ENCODE measurements at regions not wholly inside any gene's neighbourhood (a gene's known extent, or its start where the extent isn't known, plus 50 kb on each side); places are given as distances from the start of the nearest gene placed in this dataset.
"Not testable (repeated sequence)": the region's sequence is repeated elsewhere in the genome, so short reads cannot be mapped to it uniquely, and the experiment has no call there.

DNA sequence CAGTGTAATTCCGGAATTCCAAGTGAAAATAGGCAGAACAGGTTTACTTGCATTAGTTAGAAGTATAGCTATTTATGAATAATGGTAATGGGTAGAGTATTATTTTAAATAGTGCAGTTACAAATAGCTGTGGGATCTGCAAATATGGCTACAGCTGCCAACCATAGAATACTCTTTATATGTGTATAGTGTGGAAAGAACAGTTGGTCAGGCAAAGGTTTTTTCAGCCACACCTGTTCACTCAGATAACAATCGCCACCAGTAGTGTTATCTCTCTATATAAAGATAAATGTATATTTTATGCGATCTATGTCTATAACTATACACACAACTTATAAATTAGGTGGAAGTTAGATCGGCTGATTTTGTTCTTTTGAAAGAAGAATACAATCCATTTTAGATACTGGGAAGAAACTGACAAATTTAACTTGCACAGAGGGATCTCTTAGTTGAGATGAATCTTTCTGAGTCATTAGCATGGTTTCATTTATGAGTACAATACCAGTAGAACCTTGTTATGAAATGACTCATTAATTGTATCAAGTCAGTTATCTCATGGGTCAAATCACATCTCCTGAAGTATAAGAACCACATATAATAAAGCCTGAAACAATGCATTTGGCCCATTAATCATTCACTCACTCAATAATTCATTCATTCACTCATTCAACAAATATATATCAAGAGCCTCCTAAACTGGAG is 100.9 kb upstream of the NR3C2 start:
- no peak for DNase-seq (ENCODE audit: low spot score)

DNA sequence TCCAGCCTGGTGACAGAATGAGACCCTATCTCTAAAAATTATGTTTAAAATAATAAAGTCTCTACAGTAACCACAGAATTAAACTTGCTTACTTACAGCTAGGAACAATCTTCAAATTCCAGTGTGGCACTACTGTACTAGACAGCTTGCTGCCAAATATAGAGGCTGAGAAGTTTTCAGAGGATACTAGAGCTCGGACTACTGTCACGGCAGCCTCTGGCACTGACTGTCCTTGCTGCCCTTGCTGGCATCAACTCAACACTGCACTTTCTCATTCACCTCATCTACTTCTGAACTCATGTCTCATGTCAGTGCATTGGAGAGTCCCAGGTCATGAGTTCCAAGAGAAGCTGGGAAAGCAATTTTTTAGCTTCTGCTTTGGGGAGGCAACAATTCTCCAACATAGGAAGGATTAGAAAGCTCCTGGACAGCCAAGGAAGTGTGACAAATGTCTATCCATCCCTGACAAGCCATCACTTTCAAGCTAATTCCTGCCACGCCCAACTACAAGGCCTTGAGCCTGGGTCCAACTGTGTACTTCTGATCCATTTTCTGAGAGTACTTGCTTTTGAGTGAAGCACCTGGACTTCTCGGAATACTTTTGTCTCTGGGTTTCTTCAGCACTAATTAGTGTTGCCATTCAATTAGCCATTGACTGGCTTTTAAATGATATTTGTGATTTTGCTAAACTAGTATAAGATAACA is 98.6 kb upstream of the NR3C2 start:
- no peak for DNase-seq (ENCODE audit: low spot score)

DNA sequence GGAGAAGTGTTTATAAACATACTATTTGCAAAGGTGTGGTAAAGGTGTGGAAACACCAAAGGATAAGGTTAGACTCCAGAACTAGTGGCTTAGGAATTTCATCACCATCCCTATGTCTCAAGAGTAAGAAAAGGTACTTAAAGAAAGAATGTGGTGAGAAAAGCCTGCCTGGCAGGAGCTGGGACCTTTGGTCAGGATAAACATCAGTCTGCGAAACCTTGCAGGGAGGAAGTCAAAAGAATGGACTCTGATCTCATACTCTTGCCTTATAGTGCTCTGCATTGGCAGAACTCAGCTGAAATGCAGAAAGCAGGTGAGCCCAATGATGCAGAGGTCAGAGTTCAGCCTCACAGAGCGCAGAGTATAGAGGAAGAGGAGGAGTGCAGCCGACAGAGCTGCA is 97.2 kb upstream of the NR3C2 start:
- DNase-seq (ENCODE audit: low spot score), result no peak

DNA sequence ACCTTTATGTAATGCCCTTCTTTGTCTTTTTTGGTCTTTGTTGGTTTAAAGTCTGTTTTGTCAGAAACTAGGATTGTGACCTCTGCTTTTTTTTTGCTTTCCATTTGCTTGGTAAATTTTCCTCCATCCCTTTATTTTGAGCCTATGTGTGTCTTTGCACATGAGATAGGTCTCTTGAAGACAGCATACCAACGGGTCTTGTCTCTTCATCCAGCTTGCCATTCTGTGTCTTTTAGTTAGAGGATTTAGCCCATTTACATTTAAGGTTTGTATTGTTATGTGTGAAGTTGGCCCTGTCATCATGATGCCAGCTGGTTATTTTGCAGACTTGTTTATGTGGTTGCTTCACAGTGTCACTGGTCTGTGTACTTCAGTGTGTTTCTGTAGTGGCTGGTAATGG is 91.6 kb upstream of the NR3C2 start:
- DNase-seq (ENCODE audit: low spot score), result not testable (repeated sequence)

DNA sequence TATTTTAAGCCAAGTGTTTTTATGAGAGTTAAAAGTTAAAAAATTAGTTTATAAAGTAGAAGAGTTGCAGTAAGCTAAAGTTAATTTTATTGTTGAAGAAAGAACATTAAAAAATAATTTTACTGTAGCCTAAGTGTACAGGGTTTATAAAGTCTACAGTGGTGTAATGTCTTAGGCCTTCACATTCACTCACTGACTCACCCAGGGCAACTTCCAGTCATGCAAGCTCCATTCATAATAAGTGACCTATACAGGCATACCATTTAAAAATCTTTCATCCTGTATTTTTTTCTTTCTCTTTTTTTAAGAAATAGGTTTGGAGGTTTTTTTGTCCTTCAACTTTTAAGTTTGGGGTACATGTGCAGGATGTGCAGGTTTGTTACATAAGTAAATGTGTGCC is 87.9 kb upstream of the NR3C2 start:
- no peak for DNase-seq (ENCODE audit: low spot score)

DNA sequence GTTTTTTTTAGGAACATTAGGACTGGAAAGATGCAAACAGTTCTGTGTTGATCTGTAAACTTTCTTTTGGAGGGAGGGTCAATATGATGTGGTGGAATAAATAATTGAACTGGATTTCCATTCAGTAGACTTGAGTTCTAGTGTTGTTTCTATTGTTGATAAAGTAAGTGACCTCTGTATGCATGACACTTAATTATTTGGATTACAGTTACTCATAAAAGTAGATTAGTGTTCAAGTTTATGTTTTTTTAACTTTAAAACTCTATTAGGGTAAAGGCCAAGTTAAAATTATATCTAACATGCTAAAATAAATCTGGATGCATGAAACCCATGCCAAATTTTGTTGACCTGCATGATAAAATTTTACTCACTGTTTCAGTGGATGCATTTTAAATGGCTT is 85.4 kb upstream of the NR3C2 start:
- DNase-seq (ENCODE audit: low spot score), result no peak

DNA sequence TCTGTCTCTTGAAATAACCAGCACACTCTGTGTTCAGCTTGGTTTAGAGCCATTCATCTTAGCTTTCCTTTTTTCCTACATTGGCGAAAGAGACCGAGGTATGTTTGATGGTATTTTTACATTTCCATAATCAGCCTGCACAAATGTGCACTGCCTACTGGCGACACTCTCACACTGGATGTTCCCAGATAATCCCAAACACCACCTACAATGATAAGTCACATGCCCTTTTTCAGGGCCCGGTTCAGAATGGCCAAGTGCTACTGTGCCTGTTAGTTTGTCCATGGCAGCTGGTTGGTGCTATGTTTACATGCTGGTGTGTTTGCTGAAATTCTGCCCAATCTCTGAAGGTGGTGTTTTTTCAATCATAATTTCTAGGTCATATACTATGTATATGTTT is 80.8 kb upstream of the NR3C2 start:
- no peak for DNase-seq (ENCODE audit: low spot score)

DNA sequence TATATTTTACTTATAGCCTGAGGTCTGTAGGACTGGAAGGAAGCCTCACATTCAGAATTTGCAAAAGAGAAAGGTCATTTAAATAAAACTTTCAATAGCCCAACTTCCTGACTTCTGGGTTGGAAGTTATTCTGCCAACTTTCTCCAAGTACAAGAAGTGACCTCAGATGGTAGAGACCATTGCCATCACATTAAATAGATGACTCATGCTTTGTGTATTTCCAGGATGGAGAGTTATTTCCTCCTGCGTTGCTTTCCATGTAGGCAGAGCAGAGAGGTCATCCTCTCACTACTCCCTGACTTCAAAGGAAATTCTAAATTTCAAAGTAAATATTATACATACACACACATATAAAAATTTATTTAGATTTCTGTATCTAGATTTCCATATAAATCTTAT is 73.0 kb upstream of the NR3C2 start:
- no peak for DNase-seq (ENCODE audit: low spot score)

DNA sequence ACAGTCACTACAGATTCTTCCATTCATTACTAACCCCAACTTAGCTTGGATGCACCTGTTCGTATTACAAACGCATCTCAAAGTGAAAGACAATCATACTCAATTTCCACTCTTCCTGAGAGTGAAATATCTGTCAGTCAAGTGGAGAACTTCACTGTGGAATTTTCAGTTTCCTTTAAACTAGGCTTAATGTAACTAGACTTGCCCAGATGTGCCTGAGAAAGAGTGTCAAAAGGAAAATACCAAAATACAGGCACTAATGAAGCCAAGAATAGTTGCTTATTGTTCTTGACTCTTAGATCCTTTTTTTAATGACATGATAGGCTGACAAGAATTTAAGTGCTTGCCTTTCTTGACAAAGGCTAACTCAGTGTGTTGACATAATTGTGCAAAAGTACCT is 72.4 kb upstream of the NR3C2 start:
- DNase-seq (ENCODE audit: low spot score), result no peak

DNA sequence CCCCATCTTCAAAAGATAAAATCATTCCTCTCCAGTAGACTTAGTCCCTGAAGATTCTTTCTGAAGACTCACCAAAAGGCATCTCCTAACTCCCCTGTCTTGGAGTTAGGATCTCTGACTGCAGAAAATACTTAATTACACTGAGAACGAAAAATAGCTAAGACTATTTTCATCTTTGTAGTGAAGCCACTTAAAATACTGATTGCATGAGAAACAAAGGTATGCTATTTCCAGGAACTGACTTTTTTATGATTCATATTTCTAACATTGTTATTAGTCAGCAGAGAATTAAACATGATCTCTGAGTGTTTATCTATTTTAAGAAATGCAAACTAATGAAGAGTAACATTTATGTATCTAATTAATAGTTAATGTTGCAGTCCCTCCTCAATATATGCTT is 71.8 kb upstream of the NR3C2 start:
- DNase-seq (ENCODE audit: low spot score), result no peak

DNA sequence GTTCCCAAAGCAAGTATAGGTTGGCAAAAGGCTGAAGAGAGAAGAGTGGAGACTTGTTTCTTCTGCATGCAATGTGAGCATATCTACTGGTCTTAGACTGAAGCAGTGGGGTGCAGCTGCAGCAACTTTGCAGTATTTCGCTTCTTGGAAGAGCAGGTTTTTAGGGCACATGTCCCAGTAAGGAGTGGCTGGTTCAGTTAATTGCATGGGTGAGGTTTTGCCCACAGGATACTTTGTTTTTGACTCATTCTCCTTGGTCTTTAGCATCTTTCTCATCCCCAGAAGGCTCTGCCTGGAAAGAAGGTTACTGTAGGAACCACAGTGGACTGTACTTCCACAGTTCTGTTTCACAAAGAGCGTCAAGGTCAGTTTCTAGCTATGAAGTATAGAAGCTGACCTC is 68.0 kb upstream of the NR3C2 start:
- no peak for DNase-seq (ENCODE audit: low spot score)

DNA sequence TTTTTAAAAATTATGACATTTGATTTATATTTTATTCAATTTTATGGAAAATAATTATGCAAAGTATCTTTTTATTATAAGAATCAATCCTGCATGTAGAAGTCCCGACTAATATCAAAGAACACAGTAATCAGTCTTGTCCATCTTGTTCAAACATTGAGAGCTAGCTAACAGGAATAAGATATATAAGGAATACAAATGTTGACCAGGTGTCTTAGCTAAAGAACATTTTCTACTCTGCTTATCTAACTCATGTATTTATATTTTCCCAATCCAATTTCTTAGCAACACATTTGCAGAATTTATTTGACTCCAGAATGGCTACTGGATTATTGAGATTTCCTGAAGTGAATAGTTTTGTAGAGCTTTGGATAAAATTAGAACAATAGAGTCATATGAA is 61.5 kb upstream of the NR3C2 start:
- no peak for DNase-seq (ENCODE audit: low spot score)

DNA sequence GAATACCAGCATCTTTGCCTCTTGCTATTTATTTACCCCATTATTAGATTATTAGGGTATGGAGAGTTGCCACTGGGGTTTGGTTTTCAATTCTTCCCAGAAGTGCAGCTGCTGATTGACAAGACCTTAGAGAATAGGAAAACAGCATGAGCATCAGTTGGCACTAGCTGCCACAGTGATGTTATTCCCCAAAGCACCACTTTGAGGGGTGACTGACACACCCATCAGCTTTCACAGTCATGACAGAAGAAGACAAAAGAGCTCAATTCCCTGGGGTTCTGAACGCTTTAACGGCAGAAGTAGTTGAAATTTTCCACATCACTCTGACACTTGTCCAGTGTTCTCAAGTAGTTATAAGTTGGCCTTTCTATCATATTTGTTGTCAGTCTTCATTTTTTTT is 55.0 kb upstream of the NR3C2 start:
- no peak for DNase-seq (ENCODE audit: low spot score)

DNA sequence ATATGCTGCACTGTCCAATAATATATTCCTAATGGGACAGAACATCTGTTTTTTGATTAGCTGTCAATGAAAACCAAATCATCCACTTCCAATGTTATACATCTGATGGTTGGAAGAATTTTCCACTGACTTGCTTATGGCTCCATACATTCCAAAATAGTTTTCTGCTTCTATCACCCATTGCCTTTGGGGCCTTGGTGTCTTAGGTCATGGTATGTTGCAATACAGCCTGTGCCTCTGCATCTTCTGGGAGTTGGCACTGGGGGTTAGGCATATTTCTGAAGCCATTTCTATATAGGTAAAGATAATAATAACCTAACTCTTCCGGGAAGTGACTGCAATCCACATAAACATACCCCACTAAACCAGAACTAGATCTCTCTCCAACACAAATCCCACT is 53.2 kb upstream of the NR3C2 start:
- DNase-seq (ENCODE audit: low spot score), result no peak
